ENCODE measurements at regions not wholly inside any gene's neighbourhood (a gene's known extent, or its start where the extent isn't known, plus 50 kb on each side); places are given as distances from the start of the nearest gene placed in this dataset.

DNA sequence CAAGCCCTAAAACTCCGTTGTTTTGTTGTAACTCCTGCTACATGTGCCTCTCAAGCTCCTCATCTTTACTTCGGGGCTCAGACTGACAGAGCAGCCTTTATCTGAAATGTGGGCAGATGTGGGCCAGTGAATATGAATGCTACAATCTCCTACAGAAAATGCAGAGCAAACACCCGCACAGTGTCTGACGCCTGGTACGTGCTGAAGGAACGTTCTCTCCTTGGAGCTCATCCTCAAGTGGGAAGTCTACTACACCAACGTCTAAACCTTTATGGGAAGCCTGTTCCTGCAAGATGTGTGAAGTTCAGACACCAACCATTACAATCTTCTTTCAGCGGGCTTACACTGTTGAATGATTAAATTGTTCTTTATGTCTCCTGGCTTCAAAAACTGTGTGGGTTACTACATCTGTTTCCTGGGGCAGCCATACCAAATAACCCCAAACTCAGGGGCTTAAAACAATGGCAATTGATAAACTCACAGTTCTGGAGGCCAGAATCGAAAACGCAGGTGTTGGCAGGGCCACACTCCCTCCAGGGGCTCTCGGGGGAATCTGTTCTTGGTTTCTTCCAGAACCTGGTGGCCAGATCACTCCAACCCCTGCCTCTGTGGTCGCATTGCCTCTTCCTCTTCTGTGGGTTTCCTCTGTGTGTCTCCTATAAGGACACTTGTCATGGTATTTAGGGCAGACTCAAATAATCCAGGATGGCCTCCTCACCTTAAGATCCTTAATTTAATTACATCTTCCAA lies 179.7 kb upstream of the PLXNC1 start:
- H3K27ac Mint-ChIP-seq: no peak overlapping the region
- H3K36me3 Mint-ChIP-seq: no peaks in the 10 kb centered on the region
- POLR2A ChIA-PET: no interaction called here
- H3K27me3 Mint-ChIP-seq: peaks cover 17% of the 10 kb centered on the region
- peaks cover 1% of the 10 kb centered on the region for H3K9me3 Mint-ChIP-seq
- ATAC-seq (ENCODE audit: low read depth) (no peak), DNase-seq (no peak)
- H3K4me1 Mint-ChIP-seq: peaks cover 12% of the 10 kb centered on the region
- no peak overlapping the region for H3K4me3 Mint-ChIP-seq

DNA sequence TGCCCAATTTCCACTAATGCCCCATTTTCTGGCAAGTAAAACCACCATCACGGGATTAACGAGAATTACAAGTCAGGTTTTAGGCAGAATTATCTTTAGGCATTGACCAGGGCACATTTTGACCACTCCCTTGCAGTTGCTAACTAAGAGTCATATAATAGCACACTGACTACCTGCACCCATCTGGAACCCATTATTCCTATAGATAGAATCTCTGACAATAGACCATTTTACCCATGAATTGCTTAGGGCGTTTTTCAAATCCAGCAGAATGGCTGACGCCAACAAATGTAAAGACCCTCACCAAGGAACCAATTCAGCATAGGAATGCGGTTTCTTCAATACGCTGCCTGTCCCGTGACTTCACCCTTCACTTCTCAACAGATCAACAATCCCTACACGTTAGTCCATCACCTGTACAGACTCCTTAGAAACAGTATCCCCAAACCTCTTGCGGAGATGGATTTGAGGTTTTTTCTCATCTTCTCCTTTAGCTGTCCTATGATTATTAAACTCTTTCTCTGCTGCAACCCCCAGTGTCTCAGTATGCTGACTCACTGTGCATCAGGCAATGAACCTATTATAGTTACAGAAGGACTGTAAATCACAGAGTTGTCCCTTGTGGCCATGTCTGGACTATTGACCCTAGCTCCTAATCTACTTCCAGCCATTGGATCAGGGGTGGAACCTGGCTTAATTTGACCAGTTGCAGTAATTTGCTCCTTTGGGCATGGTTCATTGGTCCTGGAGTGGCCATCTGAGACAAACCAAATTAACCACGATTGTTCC lies 177.3 kb upstream of the PLXNC1 start:
- peaks cover 1% of the 10 kb centered on the region for H3K9me3 Mint-ChIP-seq
- H3K27me3 Mint-ChIP-seq: peaks cover 15% of the 10 kb centered on the region
- no peak overlapping the region for H3K27ac Mint-ChIP-seq
- H3K36me3 Mint-ChIP-seq: no peaks in the 10 kb centered on the region
- ATAC-seq (ENCODE audit: low read depth) (no peak), DNase-seq (no peak)
- peaks cover 12% of the 10 kb centered on the region for H3K4me1 Mint-ChIP-seq
- POLR2A ChIA-PET: no interaction called here
- no peak overlapping the region for H3K4me3 Mint-ChIP-seq

DNA sequence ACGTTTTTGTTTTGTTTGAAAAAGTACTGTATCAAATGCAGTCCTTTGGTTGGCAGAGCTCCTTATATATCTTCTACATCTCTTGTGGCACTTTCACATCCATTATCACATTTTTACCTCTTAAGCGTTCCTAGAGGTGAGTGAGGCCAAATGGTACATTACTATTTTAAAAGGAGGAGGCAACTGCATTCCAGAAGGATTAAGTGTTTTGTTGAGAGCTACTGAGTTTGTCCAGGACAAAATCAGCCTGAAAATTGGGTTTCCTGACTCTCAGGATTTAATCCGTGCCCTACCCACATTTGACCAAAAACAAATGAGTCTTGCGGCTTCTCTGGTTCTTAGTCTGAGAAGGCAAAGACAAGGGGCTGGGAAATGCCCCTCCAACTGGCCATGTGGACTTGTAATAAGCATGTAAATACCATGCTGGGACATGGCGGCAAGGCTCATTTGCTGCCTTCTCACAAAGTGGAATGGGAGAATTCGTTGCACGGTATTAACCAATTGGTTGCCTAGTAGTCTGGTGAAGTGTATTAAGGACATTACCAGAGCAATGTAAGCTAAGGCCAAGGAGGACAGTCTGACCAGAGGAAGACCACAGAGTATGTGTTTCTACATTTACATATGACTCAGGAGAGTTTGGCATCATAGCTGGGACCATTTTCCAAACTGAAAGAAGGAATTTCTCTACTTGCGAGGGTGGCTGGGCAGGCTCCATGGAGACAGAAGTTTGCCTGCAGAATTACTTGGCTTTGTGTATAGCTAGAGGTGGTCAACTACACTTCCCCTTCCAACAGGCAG lies 175.8 kb upstream of the PLXNC1 start:
- Mint-ChIP-seq H3K27me3 (peaks cover 9% of the 10 kb centered on the region), H3K27ac (no peak overlapping the region), H3K4me3 (no peak overlapping the region), H3K36me3 (no peaks in the 10 kb centered on the region), H3K4me1 (peaks cover 15% of the 10 kb centered on the region), H3K9me3 (peaks cover 1% of the 10 kb centered on the region)
- ATAC-seq (ENCODE audit: low read depth): no peak
- POLR2A ChIA-PET: no interaction called here
- no peak for DNase-seq

DNA sequence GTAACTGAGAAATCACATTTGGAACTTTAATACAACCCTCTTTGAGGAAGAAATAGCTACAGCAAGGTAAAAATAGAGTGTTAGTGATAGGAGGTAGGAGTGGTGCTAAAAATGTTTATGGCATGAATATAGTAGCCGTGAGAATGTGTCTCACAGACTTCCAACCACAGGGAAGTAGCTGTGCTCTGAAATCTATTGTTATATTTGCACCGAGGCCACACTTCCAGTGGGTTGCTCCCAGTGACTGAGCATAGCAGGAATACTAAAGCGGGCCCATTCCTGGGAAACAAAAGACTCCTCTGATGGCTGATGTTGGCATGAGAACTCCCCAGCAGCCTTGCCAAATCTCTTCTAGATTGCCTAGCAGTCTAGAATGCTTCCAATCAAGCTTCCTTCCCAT lies 174.1 kb upstream of the PLXNC1 start:
- Mint-ChIP-seq H3K27me3 (peaks cover 4% of the 10 kb centered on the region), H3K4me1 (peaks cover 7% of the 10 kb centered on the region), H3K4me3 (no peak overlapping the region), H3K36me3 (no peaks in the 10 kb centered on the region), H3K27ac (no peak overlapping the region), H3K9me3 (peaks cover 1% of the 10 kb centered on the region)
- POLR2A ChIA-PET: no interaction called here
- DNase-seq: no peak
- no peak for ATAC-seq (ENCODE audit: low read depth)

DNA sequence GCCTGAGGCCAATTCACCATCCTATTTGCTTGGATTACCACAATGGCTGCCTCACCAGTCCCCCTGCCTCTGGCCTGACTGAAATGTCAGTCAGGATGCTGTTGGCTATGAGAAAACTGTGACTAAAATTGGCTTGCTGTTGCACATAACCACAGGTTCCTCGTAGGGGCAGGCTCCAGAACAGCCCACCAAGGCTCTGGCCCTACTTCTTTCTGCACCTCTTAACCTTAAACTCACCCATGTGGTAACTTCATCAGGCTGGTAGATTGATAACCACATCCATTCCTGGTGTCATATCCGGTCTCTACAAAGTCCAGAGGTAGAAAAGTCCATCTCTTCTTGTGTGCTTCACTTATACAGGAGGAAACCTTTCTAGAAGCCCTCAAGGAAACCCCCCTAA lies 172.4 kb upstream of the PLXNC1 start:
- H3K36me3 Mint-ChIP-seq: no peaks in the 10 kb centered on the region
- no peak overlapping the region for H3K4me3 Mint-ChIP-seq
- POLR2A ChIA-PET: no interaction called here
- DNase-seq (no peak), ATAC-seq (ENCODE audit: low read depth) (no peak)
- H3K27ac Mint-ChIP-seq: no peak overlapping the region
- H3K4me1 Mint-ChIP-seq: peaks cover 8% of the 10 kb centered on the region
- H3K27me3 Mint-ChIP-seq: peaks cover 4% of the 10 kb centered on the region
- H3K9me3 Mint-ChIP-seq: peaks cover 1% of the 10 kb centered on the region

DNA sequence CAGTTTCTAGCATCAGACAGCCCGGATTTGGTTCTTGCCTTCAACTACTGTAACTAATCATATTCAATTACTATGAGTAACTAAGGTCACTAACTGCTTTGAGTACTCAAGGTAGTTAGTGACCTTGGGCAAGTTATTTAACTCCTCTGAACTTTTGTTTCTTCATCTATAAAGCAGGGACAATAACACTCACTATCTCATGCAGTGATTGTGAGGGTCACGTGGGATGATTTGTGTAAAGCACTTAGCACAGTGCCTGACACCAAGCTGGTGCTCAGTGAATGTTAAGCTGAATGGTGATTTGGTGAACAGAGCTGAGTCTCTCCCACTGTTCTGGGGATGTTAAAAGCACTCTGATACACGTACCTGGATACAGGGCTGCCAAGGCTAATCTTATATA lies 171.3 kb upstream of the PLXNC1 start:
- POLR2A ChIA-PET: no interaction called here
- Mint-ChIP-seq H3K4me1 (peaks cover 9% of the 10 kb centered on the region), H3K27ac (no peak overlapping the region), H3K9me3 (peaks cover under 1% of the 10 kb centered on the region), H3K27me3 (peaks cover 9% of the 10 kb centered on the region), H3K36me3 (no peaks in the 10 kb centered on the region), H3K4me3 (no peak overlapping the region)
- no peak for ATAC-seq (ENCODE audit: low read depth)
- DNase-seq: no peak

DNA sequence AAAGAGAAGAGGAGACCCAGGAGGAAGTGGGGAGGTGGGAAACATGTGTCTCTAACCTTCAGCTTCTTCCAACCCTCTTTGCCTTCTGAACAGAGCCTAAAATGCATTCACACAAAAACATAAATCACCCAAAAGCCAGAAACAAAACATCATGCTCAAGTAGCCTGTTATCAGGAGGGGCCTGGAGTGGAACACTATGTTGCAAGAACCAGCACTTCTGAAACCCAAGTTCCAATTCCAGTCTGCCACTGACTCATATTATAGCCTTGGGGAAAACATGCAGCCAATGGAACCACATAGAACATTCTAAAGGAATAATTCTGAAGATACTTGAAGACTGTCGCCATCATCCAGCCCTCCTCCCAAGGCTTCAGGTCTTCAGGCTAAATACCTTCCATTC lies 169.8 kb upstream of the PLXNC1 start:
- Mint-ChIP-seq H3K4me1 (peaks cover 20% of the 10 kb centered on the region), H3K4me3 (no peak overlapping the region), H3K36me3 (no peaks in the 10 kb centered on the region), H3K27me3 (peaks cover 6% of the 10 kb centered on the region), H3K9me3 (no peaks in the 10 kb centered on the region), H3K27ac (no peak overlapping the region)
- DNase-seq (no peak), ATAC-seq (ENCODE audit: low read depth) (no peak)
- POLR2A ChIA-PET: no interaction called here

DNA sequence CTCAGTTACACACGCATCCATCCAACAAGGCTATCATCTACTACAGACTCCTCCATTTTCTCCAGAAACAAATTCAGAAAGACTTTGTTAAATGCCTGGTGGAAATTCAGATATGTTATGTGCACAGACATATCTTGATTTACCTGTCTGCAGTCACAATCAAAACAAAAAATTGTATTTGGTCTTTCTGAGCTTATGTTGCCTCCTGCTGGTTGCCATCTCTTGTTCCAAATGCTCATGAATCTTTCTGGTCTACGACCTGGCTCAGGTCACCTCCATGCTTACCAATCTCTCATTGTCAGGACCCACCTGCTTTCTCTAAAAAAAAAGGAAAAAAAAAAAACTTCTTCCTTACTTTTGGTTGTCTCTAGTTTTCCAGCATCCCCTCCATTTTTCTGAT lies 169.2 kb upstream of the PLXNC1 start:
- Mint-ChIP-seq H3K27ac (no peak overlapping the region), H3K36me3 (no peaks in the 10 kb centered on the region), H3K9me3 (no peaks in the 10 kb centered on the region), H3K4me1 (peaks cover 20% of the 10 kb centered on the region), H3K27me3 (peaks cover 6% of the 10 kb centered on the region), H3K4me3 (no peak overlapping the region)
- no peak for DNase-seq
- ATAC-seq (ENCODE audit: low read depth): no peak
- POLR2A ChIA-PET: no interaction called here

DNA sequence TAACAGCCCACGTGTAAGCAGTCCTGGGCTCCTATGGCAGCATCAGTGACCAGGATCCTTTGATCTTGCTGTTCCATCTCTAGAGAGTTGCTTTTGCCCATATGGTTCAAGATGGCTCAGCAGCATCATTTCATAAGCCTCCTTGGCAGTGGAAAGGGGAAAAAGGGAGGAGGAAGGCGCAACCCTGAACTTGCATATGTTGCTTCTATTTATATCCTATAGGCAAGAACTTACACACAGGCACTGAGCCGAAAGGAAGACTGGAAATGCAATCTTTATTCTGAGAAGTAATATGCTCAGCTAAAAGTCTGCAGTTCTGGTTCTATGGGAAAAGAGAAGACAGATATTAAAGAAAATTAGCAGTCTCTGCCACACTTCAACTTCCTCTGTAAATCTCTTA lies 167.7 kb upstream of the PLXNC1 start:
- no peak overlapping the region for H3K27ac Mint-ChIP-seq
- H3K27me3 Mint-ChIP-seq: peaks cover 6% of the 10 kb centered on the region
- DNase-seq: no peak
- H3K4me1 Mint-ChIP-seq: peaks cover 20% of the 10 kb centered on the region
- H3K4me3 Mint-ChIP-seq: no peak overlapping the region
- POLR2A ChIA-PET: no interaction called here
- no peaks in the 10 kb centered on the region for H3K9me3 Mint-ChIP-seq
- peaks cover 2% of the 10 kb centered on the region for H3K36me3 Mint-ChIP-seq
- no peak for ATAC-seq (ENCODE audit: low read depth)

DNA sequence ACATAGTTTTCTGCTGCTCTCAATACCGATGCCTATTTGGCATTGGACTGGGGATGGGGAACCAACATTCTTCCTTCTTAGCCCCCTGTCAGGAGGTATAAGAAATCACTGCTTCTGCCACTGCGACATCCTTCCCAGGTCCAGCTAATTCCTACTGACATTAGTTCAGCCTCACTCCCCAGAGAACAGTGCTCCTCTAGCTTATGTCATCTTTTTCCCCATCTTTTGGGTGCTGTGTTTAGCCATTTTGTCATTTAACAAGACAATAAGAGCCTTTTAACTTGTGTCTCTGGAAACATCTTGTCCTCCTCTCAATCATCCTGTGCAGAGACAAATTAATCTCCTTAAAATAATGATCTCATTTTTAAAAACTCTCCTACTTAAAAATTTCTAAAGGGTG lies 167.0 kb upstream of the PLXNC1 start:
- Mint-ChIP-seq H3K27me3 (peaks cover 6% of the 10 kb centered on the region), H3K36me3 (peaks cover 6% of the 10 kb centered on the region), H3K27ac (no peak overlapping the region), H3K4me3 (no peak overlapping the region), H3K9me3 (no peaks in the 10 kb centered on the region), H3K4me1 (peaks cover 20% of the 10 kb centered on the region)
- DNase-seq (no peak), ATAC-seq (ENCODE audit: low read depth) (no peak)
- POLR2A ChIA-PET: no interaction called here

DNA sequence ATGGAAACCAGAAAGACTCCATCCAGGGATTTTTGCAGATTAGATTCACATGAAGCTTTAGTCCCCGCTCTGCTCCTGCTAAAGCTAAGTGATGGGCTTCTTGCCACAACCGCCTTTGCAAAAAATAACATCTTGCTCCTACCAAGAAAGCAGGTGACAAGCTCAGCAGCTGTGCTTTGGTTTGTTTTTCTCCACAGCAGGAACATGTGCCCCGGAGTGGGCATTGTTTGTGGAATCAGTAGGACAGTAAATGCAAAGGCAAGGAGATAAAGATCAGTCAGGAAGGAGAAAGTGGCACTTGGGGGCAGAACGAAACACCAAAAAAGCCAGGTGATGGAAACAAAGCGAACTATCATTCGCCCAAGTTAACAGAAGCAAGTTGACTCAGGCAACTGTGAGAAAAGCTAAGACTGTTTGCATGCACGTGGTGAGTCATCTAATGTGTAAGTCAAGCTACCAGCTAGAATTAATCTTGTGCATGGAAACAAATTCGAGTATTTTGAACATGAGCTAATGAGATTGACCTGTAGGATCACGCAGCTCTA lies 165.5 kb upstream of the PLXNC1 start:
- Mint-ChIP-seq H3K36me3 (peaks cover 6% of the 10 kb centered on the region), H3K9me3 (no peaks in the 10 kb centered on the region), H3K4me1 (peaks cover 16% of the 10 kb centered on the region), H3K4me3 (no peak overlapping the region), H3K27me3 (peaks cover 6% of the 10 kb centered on the region), H3K27ac (no peak overlapping the region)
- POLR2A ChIA-PET: no interaction called here
- ATAC-seq (ENCODE audit: low read depth) (peak; percentile 54), DNase-seq (no peak)

DNA sequence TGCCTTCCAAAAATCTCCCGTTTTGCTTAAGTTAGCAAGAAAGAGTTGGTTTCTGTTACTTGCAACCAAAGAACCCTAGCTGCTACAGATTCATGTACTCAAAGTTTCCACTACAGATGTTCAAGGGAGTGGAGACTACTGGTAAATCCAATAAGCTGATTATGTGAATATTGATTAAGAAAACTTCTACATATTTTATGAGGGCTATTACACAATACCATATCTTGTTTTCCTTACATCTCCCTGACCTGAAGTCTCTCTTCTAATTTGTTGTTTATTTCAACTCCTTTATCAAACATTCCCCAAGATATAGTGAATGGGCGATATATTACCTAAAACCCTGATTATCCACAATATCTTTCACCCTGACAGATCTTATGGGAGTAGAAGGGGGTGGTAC lies 164.4 kb upstream of the PLXNC1 start:
- no peak for ATAC-seq (ENCODE audit: low read depth)
- H3K4me1 Mint-ChIP-seq: peaks cover 15% of the 10 kb centered on the region

DNA sequence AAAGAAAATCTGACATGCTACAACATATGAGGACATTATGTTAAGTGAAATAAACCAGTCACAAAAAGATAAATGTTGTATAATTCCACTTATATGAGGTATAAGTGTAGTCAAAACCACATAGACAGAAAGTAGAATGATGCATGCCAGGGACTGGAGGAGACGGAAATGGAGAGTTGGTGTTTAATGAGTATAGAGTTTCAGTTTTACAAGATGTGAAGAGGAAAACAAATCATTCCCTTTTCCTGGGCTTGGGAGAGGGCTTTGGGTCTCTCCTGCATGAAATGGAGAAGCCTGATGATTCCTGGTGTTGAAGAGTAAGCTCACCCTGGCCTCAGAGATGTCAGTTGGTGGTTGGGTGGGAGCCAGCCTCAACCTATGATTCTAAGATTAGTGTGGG lies 158.4 kb upstream of the PLXNC1 start:
- Mint-ChIP-seq H3K4me3 (no peak overlapping the region), H3K9me3 (no peaks in the 10 kb centered on the region), H3K36me3 (peaks cover 3% of the 10 kb centered on the region), H3K27ac (no peak overlapping the region), H3K4me1 (no peaks in the 10 kb centered on the region), H3K27me3 (no peaks in the 10 kb centered on the region)
- ATAC-seq (ENCODE audit: low read depth): no peak
- POLR2A ChIA-PET: no interaction called here
- no peak for DNase-seq

More for the DNA sequence above, 164.4 kb upstream of the PLXNC1 start:
- Mint-ChIP-seq H3K27ac (no peak overlapping the region), H3K27me3 (peaks cover 6% of the 10 kb centered on the region), H3K4me3 (no peak overlapping the region), H3K9me3 (no peaks in the 10 kb centered on the region), H3K36me3 (peaks cover 6% of the 10 kb centered on the region)
- POLR2A ChIA-PET: no interaction called here
- no peak for DNase-seq
